H4 (cell line): ENCODE measurements at regions not wholly inside any gene's neighbourhood (a gene's known extent, or its start where the extent isn't known, plus 50 kb on each side); places are given as distances from the start of the nearest gene placed in this dataset.

Experiments used
- DNase-seq: peaks from one replicate; pipeline ENCODE4 v3.0.0-alpha.2; 2015; ENCODE audit warnings: low spot score

DNA sequence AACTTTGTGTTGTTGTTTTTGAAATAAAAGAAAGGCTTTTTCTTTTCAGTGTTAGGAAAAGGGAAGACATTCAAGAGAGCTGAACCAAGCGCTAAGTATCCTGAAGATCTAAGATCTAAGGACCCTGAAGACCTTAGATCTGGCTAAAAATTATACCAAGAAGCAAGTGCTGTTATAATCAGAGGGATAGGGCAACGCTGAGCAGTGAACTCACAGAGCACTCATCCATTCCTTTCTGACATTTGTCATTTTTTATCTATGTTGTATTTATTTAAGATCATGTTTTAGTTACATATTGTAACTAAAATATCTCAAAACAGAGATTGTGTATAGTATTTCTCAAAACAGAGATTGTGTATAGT is 60.5 kb upstream of the FAM216B start:
- DNase-seq: no peak

DNA sequence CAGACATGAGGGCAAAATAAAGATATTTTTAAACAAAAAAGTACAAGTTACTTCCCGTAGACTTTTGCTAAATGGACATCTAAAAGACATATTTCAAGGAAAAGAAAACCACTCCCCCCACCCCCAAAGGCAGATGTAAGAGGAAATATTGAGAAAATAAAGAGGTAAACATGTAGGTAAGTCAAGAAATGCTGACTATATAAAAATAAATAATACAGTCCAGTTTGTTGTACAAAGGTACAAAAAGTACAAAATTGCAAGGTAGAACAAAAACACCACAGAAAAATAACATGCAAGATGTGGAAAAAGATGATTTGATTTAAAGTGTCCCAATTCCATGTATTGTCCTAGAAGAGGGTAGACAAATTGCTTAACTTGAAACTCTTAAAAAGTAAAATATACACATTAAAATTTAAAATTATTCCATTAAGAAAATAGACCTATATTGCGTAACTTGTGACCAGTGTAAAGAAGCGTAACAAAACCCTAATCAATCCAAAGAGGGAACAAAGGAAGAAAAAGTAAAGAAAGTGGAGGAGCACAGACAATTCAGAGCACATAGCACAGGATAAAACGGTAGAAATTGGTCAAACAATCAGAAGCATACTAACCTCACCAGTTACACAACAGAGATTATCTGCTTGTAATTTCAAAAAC is 58.4 kb upstream of the FAM216B start:
- no peak for DNase-seq

DNA sequence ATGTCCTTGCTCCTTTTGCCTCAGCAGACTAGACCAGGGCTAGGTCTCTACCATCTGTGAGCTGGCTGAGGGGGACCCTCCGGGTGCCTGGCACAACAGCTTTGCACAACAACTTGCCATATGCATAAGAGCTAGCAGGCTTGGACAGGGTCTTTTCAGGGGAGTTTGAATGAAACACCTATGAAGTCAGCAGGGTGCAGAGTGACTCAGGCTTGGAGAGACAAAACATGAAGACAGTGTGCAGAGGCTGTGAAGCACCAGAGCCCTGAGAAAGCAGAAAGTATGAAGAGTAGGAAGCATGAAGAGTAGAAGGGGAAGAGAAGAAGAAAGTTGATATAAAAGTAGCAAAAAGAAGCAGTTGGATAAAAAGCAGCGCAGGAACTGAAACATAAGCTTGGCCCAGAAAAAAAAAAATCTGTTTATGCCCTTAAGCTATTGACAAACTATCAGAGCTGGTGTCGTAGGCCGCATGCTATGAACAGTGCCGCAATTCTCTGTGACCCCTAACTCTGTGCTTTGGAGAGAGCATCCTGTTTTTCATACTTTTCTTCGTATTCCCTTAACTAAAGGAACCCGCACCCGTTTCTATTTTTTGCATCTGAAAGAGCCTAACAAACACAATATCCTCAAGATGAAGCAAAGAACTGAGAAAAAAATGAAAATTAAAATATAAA is 52.7 kb upstream of the FAM216B start:
- no peak for DNase-seq

DNA sequence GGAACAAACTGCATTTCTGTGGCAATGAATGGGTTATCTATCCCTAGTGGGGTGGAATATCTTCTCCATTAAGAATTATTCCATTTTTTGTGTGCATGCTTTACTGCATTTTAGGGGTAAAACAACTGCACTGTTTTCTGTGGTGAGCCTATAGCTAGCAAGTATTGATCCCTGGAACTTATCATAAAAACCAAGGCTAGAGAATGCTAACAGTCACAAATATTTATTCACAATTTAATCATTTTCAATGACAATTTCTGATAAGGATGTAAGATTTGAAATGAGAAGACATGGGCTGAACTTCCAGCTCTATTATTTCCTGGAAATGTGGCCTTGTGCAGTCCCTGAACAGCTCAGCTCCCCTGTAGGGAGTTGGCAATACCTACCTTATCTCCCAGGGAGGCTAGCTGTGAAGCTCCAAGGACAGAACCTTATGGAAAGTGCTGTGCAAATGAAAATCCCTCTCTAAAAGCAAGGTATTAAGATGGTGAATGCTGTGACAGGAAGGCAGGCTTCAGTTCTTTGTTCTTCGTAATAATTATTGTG is 51.5 kb upstream of the FAM216B start:
- DNase-seq: no peak
